Fibroblast of skin of abdomen (primary cell): ENCODE measurements at regions not wholly inside any gene's neighbourhood (a gene's known extent, or its start where the extent isn't known, plus 50 kb on each side); places are given as distances from the start of the nearest gene placed in this dataset.

ENCODE experiments used
- DNase-seq: peaks from one replicate; pipeline ENCODE4 v3.0.0-alpha.2; 2013

- no peak for DNase-seq
Observed at GRCh38 chr6:137434640-137435039, 59.6 kb downstream of the OLIG3 start.

DNA sequence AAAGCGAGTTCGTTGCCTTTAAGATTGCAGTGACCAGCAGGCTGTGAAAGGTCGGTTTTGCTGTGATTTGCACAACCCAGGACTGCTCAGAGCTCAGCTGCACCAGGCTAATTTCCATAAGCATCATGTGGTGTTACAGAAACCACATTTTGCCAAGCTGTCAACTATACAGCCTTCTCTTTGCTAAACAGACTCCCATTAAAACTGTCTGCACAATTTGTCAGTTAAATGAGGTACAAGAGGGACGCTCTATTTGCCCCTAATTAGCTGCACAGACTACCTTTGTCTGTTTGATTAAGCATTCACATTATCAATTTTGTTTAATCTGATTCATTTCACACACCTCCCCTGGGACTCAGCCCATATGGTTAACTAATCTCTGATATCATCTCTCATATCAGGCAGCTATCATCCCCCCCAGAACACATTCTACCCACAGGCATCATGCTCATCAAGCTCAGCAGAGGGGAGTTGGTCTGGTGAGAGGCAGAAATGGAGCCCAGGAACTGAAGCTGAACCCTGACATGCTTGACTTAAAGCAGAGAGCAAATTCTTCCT is 62.1 kb downstream of the OLIG3 start:
- no peak for DNase-seq

GRCh38 chr6:137430954-137431353 is 63.2 kb downstream of the OLIG3 start:
- no peak for DNase-seq

DNA sequence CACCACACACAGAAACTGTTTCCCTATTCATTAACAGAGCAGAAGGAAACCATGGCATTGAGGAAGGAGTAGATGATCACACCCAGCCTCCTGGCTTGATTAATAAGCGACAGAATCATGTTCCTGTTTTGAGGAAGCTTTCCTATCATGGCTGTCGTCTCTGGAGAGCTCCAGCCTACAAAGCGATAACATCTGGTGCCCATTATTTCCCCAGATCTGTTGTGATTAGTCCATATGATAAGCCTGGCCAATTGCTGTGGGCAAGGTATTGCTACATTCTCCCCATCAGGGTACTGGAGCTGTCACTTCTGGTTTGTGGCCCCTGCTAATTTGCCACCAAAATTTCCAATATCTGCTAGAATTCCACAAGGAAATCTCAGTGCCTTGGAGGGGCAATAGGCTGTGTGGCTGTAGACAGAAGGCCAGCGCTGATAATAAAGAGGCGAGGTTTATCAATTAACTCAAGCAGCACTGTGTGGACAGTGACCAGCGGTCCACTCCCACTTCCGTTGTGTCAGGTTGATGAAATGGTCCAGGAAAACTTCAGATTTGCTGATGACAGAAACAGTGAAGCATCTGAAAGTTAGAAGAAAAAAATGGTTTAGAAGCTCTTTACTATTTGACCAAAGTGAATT is 66.4 kb downstream of the OLIG3 start:
- no peak for DNase-seq

- no peak for DNase-seq
Observed at GRCh38 chr6:137426007-137426689, 68.0 kb downstream of the OLIG3 start.

DNA sequence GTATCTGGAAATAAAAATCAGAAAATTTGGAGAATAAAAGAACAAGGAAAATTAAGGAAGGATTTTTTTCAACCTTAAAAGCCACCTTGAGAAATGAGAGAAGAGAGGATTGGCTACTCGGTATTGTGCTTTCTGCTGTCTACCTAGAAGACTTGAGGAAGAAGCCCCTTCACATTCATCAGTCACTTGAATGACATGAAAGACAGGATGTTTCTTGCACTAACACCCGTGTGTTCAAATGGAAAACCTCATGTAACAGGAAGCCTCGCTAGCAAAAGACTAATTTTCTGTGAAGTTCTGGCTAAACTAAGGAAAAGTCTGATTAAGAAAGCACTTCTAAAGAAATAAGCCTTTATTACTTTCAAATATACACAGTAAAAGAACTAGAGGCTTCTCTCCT is 69.9 kb downstream of the OLIG3 start:
- DNase-seq, result no peak

DNA sequence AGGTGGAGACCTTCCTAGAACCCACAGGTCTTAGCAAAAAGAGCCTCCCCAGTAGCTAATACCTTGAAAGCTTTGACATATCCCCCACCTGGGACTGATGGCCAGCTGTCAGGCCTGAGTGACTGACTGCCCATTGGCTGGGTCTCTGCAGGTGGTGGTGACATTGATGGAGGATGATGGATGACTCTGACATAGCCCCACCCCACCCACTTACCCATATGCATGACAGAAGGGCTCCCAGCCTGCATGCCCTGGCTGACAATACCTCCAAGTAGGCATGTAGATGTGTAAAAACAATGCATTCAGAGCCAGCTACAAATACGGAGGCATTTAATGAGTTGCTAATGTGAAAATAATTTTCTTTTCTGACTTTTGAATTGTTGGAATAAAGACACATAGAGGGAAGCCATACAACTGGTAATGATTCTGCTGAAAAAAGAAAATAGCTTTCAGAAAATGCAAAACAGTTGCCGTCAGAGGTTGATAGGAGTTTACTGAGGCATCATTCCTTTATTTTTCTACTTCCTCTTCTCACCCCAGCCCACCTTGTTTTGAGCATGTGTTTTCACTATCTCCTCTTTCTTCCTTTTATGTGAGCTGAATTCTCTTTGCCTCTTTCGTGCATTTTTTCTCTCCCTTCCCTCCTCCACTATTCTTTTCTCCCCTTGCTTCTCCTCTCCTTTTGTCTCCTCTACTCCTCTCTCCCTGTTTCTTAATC is 70.6 kb downstream of the OLIG3 start:
- no peak for DNase-seq

- DNase-seq, result peak; percentile 29
Observed at GRCh38 chr6:137417396-137417795, 76.8 kb downstream of the OLIG3 start.

- peak; percentile 61 for DNase-seq
Observed at GRCh38 chr6:137416376-137417109, 77.7 kb downstream of the OLIG3 start.

GRCh38 chr6:137415834-137416190 is 78.4 kb downstream of the OLIG3 start:
- DNase-seq, result no peak

DNA sequence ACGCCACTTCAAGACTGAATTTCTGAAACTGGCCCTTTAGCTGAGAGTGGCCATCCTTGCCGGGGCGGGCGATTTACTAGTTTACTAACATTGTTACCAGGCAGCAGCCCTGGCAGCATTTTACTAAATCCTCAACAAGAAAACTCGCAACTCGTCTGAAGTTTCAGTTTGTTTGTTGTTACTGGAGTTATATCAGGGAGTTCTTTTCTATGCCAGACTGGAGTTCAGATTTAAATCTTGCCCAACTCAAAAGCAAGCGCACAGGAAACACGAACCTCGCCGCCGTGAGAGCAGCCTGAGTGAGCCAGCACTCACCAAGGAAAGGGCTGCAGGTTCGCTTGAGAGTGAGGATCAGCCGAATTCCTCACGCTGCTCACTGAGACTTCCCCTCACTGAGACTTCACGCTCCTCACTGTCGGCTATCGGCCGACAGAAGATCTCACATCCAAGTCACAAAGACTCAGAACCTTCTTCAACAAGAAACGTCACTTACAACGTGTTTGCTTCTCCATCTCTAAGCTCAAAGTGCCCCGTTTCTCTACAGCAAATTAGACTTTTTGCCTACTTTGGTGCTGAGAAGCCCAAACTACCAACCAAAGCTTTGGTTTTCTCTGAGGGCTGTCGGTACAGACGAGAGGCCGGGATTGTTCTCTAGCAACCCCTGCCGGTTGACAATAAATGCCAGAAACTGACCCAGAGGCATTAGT is 78.9 kb downstream of the OLIG3 start:
- DNase-seq, result peak; percentile 60

- no peak for DNase-seq
Observed at GRCh38 chr6:137414599-137414998, 79.6 kb downstream of the OLIG3 start.

DNA sequence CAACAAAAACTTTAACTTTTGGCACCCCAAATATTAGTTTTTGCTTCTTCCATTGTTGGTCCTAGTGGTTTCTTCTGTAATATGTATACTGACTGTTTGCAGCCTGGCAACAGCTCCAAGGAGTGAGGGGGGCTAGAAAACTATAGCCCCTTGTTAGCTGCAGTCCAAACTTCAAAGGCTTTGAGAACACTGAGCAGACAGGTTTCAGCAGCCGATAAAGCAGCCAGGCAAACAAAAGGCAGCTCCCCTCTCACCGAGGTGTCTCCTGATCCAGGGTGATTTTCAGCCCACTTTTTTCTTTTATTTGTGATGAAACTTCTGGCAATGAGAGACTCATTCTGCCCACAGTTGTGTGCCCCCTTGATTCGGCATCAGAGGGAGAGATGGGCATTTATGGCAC is 80.7 kb downstream of the OLIG3 start:
- DNase-seq, result no peak

- DNase-seq, result no peak
Observed at GRCh38 chr6:137412562-137412961, 81.6 kb downstream of the OLIG3 start.

DNA sequence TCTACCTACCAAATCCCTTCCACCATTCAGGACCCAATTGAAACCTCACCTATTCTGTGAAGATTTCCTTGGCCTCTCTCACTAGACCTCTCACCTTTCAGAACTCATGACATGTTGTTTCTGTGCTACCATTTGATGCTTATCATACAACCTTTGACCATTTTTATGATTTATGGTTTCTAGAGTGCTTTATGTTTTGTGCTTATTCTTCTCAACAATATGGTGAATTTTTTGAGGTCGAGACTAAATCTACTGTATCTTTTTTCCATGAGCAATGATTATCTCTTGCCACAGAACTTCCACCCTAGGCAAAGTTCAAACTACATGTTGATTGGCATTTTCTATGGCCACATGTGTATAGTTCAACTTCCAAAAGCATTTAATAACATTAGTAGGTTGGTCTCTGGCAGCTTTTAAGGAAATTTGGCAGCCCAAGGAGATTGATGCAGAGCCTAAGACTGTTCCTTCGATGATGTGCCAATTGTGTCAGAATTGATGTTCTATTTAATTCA is 84.9 kb downstream of the OLIG3 start:
- DNase-seq, result no peak

DNA sequence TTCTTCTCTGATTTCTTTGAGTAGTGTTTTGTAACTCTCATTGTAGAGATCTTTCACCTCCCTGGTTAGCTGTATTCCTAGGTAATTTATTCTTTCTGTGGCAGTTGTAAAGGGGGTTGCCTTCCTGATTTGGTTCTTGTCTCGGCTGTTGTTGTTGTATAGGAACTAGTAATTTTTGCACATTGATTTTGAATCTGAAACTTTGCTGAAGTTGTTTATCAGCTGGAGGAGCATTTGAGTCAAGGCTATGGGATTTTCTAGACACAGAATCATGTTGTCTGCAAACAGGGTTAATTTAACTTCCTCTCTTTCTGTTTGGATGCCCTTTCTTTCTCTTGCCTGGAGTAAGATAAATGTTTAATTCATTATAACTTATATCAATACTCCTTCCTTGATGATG is 86.4 kb downstream of the OLIG3 start:
- DNase-seq, result no peak

- DNase-seq, result no peak
Observed at GRCh38 chr6:137405806-137406205, 88.4 kb downstream of the OLIG3 start.

GRCh38 chr6:137403855-137404254 is 90.3 kb downstream of the OLIG3 start:
- DNase-seq, result no peak

- DNase-seq, result no peak
Observed at GRCh38 chr6:137403443-137403842, 90.8 kb downstream of the OLIG3 start.

- DNase-seq, result no peak
Observed at GRCh38 chr6:137402143-137402680, 92.0 kb downstream of the OLIG3 start.

DNA sequence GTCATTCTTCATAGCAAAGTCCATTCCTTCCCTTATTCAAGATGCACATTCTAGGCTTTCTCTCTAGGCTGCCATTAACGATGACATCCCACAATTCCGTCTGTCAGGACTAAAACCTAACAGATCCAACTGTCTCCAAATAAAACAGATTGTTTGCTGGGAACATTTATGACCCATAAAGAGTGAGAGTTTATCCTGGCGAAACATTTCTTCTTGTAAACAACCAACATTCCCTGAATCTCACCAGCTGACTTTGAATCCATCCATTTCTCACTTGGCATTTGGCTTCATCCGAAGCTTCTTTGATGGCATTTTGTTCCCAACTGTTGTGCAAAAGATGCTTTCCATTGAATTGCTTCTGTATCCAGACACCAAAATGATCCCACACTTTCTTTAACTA is 93.1 kb downstream of the OLIG3 start:
- DNase-seq, result no peak
